Suprapubic skin (tissue), 4 donors: ENCODE measurements at regions not wholly inside any gene's neighbourhood (a gene's known extent, or its start where the extent isn't known, plus 50 kb on each side); places are given as distances from the start of the nearest gene placed in this dataset.
"Not testable (repeated sequence)": the region's sequence is repeated elsewhere in the genome, so short reads cannot be mapped to it uniquely, and the experiment has no call there.

ENCODE experiments used
- DNase-seq, 2 donors: peaks; one replicate each; pipeline ENCODE4 v3.0.0-alpha.2; 2019; ENCODE audit warnings: low spot score in 2 of 2
- H3K27ac ChIP-seq: fragments of 200-600 bp; sonication (generic); one replicate; pipeline ENCODE4 v1.5.1; 2019
- H3K27me3 ChIP-seq: fragments of 200-600 bp; sonication (generic); one replicate; pipeline ENCODE4 v1.5.1; 2019
- H3K36me3 ChIP-seq: fragments of 200-600 bp; sonication (generic); one replicate; pipeline ENCODE4 v1.5.1; 2019
- H3K4me1 ChIP-seq: fragments of 200-600 bp; sonication (generic); one replicate; pipeline ENCODE4 v1.5.1; 2019
- H3K4me3 ChIP-seq: fragments of 200-600 bp; sonication (generic); one replicate; pipeline ENCODE4 v1.5.1; 2019; ENCODE audit warnings: mild to moderate bottlenecking
- H3K9me3 ChIP-seq: fragments of 200-600 bp; sonication (generic); one replicate; pipeline ENCODE4 v1.5.1; 2019
- EP300 ChIP-seq: sonication (generic); formaldehyde crosslinking; IDR thresholded peaks from one replicate; pipeline ENCODE4 v1.6.1; 2017; ENCODE audit warnings: antibody characterized with exemption
- POLR2A ChIP-seq, 2 donors: fragments of 450-650 bp; IDR thresholded peaks; one replicate each; pipeline ENCODE4 v1.6.1; 2017; ENCODE audit warnings: antibody characterized with exemption in 2 of 2, mild to moderate bottlenecking in 2 of 2, moderate library complexity in 2 of 2
- POLR2AphosphoS5 ChIP-seq, 3 donors: sonication (generic); formaldehyde crosslinking; IDR thresholded peaks; one replicate each; pipeline ENCODE4 v1.6.1; 2017; ENCODE audit warnings: antibody characterized with exemption in 3 of 3
- WGBS: methylation state at CpG from one replicate; pipeline ENCODE4 v1.1.5; 2018; 5-methylcytosine and 5-hydroxymethylcytosine counted together
- TF ChIP-seq, protein P1 (sequence below), 2 donors: fragments of 200-600 bp in 1 of 2; fragments of 450-650 bp in 1 of 2; sonication (generic) in 1 of 2; IDR thresholded peaks; one replicate each; pipeline ENCODE4 v1.5.1; 2016 to 2019; ENCODE audit warnings: antibody characterized with exemption in 2 of 2, mild to moderate bottlenecking in 1 of 2, moderate library complexity in 1 of 2

DNA sequence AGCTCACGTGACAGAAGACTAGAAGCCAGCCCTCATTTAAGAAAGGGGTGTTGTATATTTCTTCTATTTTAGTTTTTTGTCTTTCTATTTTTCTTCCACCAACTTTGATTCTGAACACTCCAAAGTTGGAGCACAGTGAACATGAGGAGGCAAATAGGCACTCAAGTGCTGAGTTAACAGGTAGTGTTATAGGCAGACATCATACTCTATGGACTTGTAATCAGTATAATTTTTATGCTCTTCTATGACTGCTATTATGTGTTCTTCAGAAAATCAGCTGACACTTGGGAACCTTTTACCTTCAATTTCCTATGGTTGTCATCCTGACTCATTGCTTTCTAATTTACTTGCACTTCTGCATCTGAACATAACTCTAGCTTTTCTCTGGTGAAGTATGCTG lies 396.3 kb upstream of the EYS start:
- TF ChIP-seq POLR2A (IDR thresholded peaks at IDR 0.05) (no peak), POLR2AphosphoS5 (IDR thresholded peaks at IDR 0.05) (no peak), EP300 (no peak)
- TF ChIP-seq, protein P1, sequence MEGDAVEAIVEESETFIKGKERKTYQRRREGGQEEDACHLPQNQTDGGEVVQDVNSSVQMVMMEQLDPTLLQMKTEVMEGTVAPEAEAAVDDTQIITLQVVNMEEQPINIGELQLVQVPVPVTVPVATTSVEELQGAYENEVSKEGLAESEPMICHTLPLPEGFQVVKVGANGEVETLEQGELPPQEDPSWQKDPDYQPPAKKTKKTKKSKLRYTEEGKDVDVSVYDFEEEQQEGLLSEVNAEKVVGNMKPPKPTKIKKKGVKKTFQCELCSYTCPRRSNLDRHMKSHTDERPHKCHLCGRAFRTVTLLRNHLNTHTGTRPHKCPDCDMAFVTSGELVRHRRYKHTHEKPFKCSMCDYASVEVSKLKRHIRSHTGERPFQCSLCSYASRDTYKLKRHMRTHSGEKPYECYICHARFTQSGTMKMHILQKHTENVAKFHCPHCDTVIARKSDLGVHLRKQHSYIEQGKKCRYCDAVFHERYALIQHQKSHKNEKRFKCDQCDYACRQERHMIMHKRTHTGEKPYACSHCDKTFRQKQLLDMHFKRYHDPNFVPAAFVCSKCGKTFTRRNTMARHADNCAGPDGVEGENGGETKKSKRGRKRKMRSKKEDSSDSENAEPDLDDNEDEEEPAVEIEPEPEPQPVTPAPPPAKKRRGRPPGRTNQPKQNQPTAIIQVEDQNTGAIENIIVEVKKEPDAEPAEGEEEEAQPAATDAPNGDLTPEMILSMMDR (IDR thresholded peaks at IDR 0.05): no peak
- no peak overlapping the region for H3K4me3 ChIP-seq
- H3K27me3 ChIP-seq: no peaks in the 10 kb centered on the region
- no peaks in the 10 kb centered on the region for H3K4me1 ChIP-seq
- no peaks in the 10 kb centered on the region for H3K36me3 ChIP-seq
- H3K27ac ChIP-seq: no peak overlapping the region
- no peaks in the 10 kb centered on the region for H3K9me3 ChIP-seq
- 91% methylated on average over 1 of the region's 1 CpG for WGBS
- DNase-seq: no peak

DNA sequence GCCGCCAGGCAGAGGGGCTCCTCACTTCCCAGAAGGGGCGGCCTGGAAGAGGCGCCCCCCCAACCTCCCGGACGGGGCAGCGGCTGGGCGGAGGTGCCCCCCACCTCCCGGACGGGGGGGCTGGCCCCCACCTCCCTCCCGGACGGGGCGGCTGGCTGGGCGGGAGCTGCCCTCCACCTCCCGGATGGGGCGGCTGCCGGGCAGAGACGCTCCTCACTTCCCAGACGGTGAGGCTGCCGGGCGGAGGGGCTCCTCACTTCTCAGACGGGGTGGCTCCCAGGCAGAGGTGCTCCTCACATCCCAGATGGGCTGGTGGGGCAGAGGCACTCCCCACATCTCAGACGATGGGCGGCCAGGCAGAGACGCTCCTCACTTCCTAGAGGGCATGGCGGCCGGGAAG lies 389.7 kb upstream of the EYS start:
- peak in 1 of 2 donors; percentile 37 for DNase-seq
- Histone ChIP-seq H3K9me3 (no peaks in the 10 kb centered on the region), H3K27ac (no peak overlapping the region), H3K4me1 (no peaks in the 10 kb centered on the region), H3K36me3 (no peaks in the 10 kb centered on the region), H3K27me3 (no peaks in the 10 kb centered on the region), H3K4me3 (no peak overlapping the region)
- 90% methylated on average over 4 of the region's 26 CpGs for WGBS
- TF ChIP-seq, protein P1 (IDR thresholded peaks at IDR 0.05): no peak
- no peak for TF ChIP-seq POLR2A (IDR thresholded peaks at IDR 0.05)

DNA sequence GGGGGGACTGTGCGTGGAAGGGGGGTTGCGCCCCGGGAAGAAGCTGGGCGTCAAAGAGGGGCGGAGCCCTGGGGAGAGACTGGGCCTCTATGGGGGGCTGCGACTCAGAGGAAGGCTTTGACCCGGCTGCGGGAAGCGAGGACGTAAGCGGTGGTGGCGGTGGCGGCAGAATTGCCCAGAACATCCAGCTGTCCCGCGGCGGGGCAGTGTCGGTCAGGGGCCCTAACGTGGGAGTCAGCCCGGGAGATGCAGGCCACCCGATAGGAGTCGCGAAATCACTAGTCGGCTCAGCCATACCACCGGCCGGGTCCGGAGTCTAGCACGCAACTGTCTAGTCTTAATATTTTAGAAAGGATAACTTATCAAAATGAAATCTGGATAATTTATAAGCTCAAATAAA lies 387.6 kb upstream of the EYS start:
- Histone ChIP-seq H3K4me1 (no peaks in the 10 kb centered on the region), H3K27ac (no peak overlapping the region), H3K9me3 (no peaks in the 10 kb centered on the region), H3K4me3 (no peak overlapping the region), H3K36me3 (no peaks in the 10 kb centered on the region), H3K27me3 (no peaks in the 10 kb centered on the region)
- 93% methylated on average over 27 of the region's 27 CpGs for WGBS
- peak in 1 of 2 donors; percentile 36 for DNase-seq
- TF ChIP-seq POLR2A (IDR thresholded peaks at IDR 0.05): no peak

DNA sequence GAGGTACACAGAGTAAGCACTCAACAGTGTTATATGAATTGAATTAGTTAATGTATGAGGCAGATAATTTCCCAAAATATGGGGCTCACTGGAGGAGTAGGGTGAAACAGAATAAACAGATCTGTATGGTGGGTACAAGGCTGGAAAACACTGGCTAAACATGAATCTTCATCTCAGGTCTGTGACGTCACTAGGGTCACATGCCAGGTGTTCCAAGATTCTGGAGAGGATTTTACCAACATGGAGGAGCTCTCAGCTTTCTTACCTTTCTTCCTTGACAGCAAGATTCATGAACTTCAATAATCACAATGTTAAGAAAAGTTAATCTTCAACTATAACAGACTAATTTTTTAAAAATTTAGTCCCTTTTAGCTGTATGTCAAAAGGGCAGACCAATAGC lies 385.3 kb upstream of the EYS start:
- WGBS: 100% methylated on average over 1 of the region's 1 CpG
- H3K27me3 ChIP-seq: not testable (repeated sequence)

DNA sequence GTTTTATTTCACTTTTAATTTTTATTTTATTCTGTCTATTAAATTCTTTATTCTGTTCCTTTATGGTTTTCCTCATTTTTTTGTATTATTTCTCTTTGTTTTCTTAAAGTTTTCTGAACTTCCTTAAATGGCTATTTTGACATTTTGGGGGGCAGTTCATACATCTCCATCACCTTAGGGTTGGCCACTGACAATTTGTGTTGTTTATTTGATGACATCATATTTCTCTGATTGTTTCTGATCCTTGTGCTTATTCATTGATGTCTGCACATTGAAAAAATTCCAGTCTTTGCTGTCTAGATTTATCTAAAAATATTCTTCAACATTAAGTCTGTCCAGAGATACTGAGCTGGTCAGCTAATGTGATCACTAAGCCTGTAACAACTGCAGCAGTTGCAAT lies 379.5 kb upstream of the EYS start:
- Histone ChIP-seq H3K36me3 (no peaks in the 10 kb centered on the region), H3K9me3 (peaks cover 8% of the 10 kb centered on the region), H3K4me1 (no peaks in the 10 kb centered on the region), H3K4me3 (no peak overlapping the region), H3K27ac (no peak overlapping the region), H3K27me3 (no peaks in the 10 kb centered on the region)
- no peak for DNase-seq
- no peak for TF ChIP-seq POLR2A (IDR thresholded peaks at IDR 0.05)
- TF ChIP-seq EP300: no peak
- no peak for TF ChIP-seq POLR2AphosphoS5 (IDR thresholded peaks at IDR 0.05)
- TF ChIP-seq, protein P1 (IDR thresholded peaks at IDR 0.05): no peak

More for the DNA sequence above, 385.3 kb upstream of the EYS start:
- H3K36me3 ChIP-seq, H3K27ac ChIP-seq, DNase-seq, H3K9me3 ChIP-seq, H3K4me1 ChIP-seq, H3K4me3 ChIP-seq: not testable (repeated sequence)

DNA sequence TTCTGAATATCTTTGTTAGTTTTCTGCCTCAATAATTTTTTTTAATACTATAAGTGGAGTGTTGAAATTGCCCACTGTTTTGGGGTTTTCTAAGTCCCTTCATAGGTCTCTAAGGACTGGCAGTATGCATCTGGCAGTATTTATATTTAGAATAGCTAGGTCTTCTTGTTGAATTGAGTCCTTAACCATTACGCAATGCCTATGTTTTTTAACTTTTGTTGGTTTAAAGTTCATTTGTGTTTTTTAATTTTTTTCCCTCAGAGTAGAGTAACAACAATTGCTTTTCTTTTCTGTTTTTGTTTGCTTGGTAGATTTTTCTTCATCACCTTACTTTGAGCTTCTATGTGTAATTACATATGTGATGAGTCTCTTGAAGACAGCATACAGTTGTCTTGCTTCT lies 375.9 kb upstream of the EYS start:
- Histone ChIP-seq H3K4me3 (no peak overlapping the region), H3K27ac (no peak overlapping the region), H3K4me1 (no peaks in the 10 kb centered on the region), H3K9me3 (peaks cover 8% of the 10 kb centered on the region), H3K36me3 (no peaks in the 10 kb centered on the region), H3K27me3 (no peaks in the 10 kb centered on the region)
- WGBS: 89% methylated on average over 1 of the region's 1 CpG
- DNase-seq: no peak
- no peak for TF ChIP-seq POLR2AphosphoS5 (IDR thresholded peaks at IDR 0.05)
- TF ChIP-seq, protein P1 (IDR thresholded peaks at IDR 0.05): no peak
- TF ChIP-seq EP300: no peak
- no peak for TF ChIP-seq POLR2A (IDR thresholded peaks at IDR 0.05)
